Neural progenitor cell (in vitro differentiated cells): ENCODE measurements at regions not wholly inside any gene's neighbourhood (a gene's known extent, or its start where the extent isn't known, plus 50 kb on each side); places are given as distances from the start of the nearest gene placed in this dataset.
A peak's percentile ranks its signal among the peaks of the same experiment; 100 is the strongest.
"Not testable (repeated sequence)": the region's sequence is repeated elsewhere in the genome, so short reads cannot be mapped to it uniquely, and the experiment has no call there.

ENCODE experiments used
- DNase-seq: peaks from one replicate; pipeline ENCODE4 v3.0.0-alpha.2; 2016; ENCODE audit warnings: low spot score
- H2AFZ ChIP-seq: fragments of 200-600 bp; sonication (generic); replicated peaks from 2 replicates; pipeline ENCODE4 v1.6.1; 2016; ENCODE audit warnings: antibody characterized with exemption
- H3F3A ChIP-seq: fragments of 200-600 bp; sonication (generic); 2 replicates; pipeline ENCODE4 v1.6.1; 2016; ENCODE audit warnings: antibody characterized with exemption, low read depth
- H3K27ac ChIP-seq: fragments of 200-600 bp; sonication (generic); 2 replicates; pipeline ENCODE4 v1.5.1; 2016; ENCODE audit warnings: mild to moderate bottlenecking
- H3K27me3 ChIP-seq: fragments of 200-600 bp; sonication (generic); 2 replicates; pipeline ENCODE4 v1.6.1; 2016; ENCODE audit warnings: mild to moderate bottlenecking, moderate library complexity
- H3K36me3 ChIP-seq: fragments of 200-600 bp; sonication (generic); 2 replicates; pipeline ENCODE4 v1.5.1; 2016
- H3K4me1 ChIP-seq: fragments of 200-600 bp; sonication (generic); 2 replicates; pipeline ENCODE4 v1.6.1; 2016; ENCODE audit warnings: mixed run types
- H3K4me2 ChIP-seq: fragments of 200-600 bp; sonication (generic); 2 replicates; pipeline ENCODE4 v1.6.1; 2016
- H3K4me3 ChIP-seq: fragments of 200-600 bp; sonication (generic); 2 replicates; pipeline ENCODE4 v1.5.1; 2016
- H3K79me2 ChIP-seq: fragments of 200-600 bp; sonication (generic); 2 replicates; pipeline ENCODE4 v1.6.1; 2016; ENCODE audit warnings: low read depth
- H3K9ac ChIP-seq: fragments of 200-600 bp; sonication (generic); 2 replicates; pipeline ENCODE4 v1.6.1; 2016
- H3K9me3 ChIP-seq: fragments of 200-600 bp; sonication (generic); 2 replicates; pipeline ENCODE4 v1.5.1; 2016; ENCODE audit warnings: low read depth
- H4K20me1 ChIP-seq: fragments of 200-600 bp; sonication (generic); 2 replicates; pipeline ENCODE4 v1.6.1; 2016; ENCODE audit warnings: low read depth
- H3K27ac Mint-ChIP-seq: 3 replicates; pipeline ENCODE4 v1.8.0; 2021; ENCODE audit warnings: mixed read lengths
- H3K27me3 Mint-ChIP-seq: 2 replicates; pipeline ENCODE4 v1.8.0; 2022; ENCODE audit warnings: low read depth, mild to moderate bottlenecking, inconsistent platforms, moderate library complexity, mixed read lengths; ENCODE audit not compliant: insufficient read depth
- H3K36me3 Mint-ChIP-seq: 3 replicates; pipeline ENCODE4 v1.8.0; 2021; ENCODE audit warnings: mixed read lengths
- H3K4me1 Mint-ChIP-seq: 3 replicates; pipeline ENCODE4 v1.8.0; 2021; ENCODE audit warnings: mixed read lengths
- H3K4me3 Mint-ChIP-seq: 3 replicates; pipeline ENCODE4 v1.8.0; 2021; ENCODE audit warnings: mild to moderate bottlenecking, moderate library complexity, mixed read lengths
- H3K9me3 Mint-ChIP-seq: 3 replicates; pipeline ENCODE4 v1.8.0; 2020; ENCODE audit warnings: mixed read lengths
- CTCF ChIP-seq: fragments of 200-600 bp; sonication (generic); IDR thresholded peaks from 2 replicates; pipeline ENCODE4 v1.5.1; 2017; ENCODE audit warnings: antibody characterized with exemption, mild to moderate bottlenecking
- EZH2 ChIP-seq: fragments of 200-600 bp; sonication (generic); IDR thresholded peaks from 2 replicates; pipeline ENCODE4 v1.6.1; 2017; ENCODE audit warnings: antibody characterized with exemption, mild to moderate bottlenecking, moderate library complexity
- EZH2phosphoT487 ChIP-seq: fragments of 200-600 bp; sonication (generic); IDR thresholded peaks from 2 replicates; pipeline ENCODE4 v1.6.1; 2017; ENCODE audit warnings: antibody characterized with exemption

GRCh38 chr16:58848662-58849002, 114.5 kb upstream of the GOT2 start:
- no peak overlapping the region for H3K27ac ChIP-seq
- no peak overlapping the region for H3K4me3 Mint-ChIP-seq
- no peaks in the 10 kb centered on the region for H3K27me3 ChIP-seq
- H3K4me1 Mint-ChIP-seq: peaks cover 13% of the 10 kb centered on the region
- H3K9me3 Mint-ChIP-seq: peaks cover 3% of the 10 kb centered on the region
- H3K79me2 ChIP-seq: no peaks in the 10 kb centered on the region
- H3K9me3 ChIP-seq: no peaks in the 10 kb centered on the region
- H3K36me3 Mint-ChIP-seq: peaks cover 2% of the 10 kb centered on the region
- DNase-seq: no peak
- H4K20me1 ChIP-seq: no peaks in the 10 kb centered on the region
- H3K4me3 ChIP-seq: no peak overlapping the region
- TF ChIP-seq EZH2: no peak
- H3K9ac ChIP-seq: no peak overlapping the region
- H2AFZ ChIP-seq: no peak overlapping the region
- H3K4me2 ChIP-seq: no peak overlapping the region
- no peaks in the 10 kb centered on the region for H3K36me3 ChIP-seq
- no peak overlapping the region for H3K27ac Mint-ChIP-seq
- peaks cover 3% of the 10 kb centered on the region for H3F3A ChIP-seq
- H3K27me3 Mint-ChIP-seq: peaks cover 6% of the 10 kb centered on the region
- peaks cover 16% of the 10 kb centered on the region for H3K4me1 ChIP-seq

- Histone ChIP-seq H3K9me3 (no peaks in the 10 kb centered on the region), H3K27me3 (no peaks in the 10 kb centered on the region), H4K20me1 (no peaks in the 10 kb centered on the region), H3K4me2 (no peak overlapping the region), H3K36me3 (no peaks in the 10 kb centered on the region), H2AFZ (no peak overlapping the region), H3K4me1 (peaks cover 14% of the 10 kb centered on the region), H3K27ac (no peak overlapping the region), H3K79me2 (no peaks in the 10 kb centered on the region), H3F3A (peaks cover 3% of the 10 kb centered on the region), H3K9ac (no peak overlapping the region), H3K4me3 (no peak overlapping the region)
- Mint-ChIP-seq H3K36me3 (peaks cover 2% of the 10 kb centered on the region), H3K9me3 (peaks cover 3% of the 10 kb centered on the region), H3K27me3 (peaks cover 6% of the 10 kb centered on the region), H3K4me1 (peaks cover 9% of the 10 kb centered on the region), H3K27ac (no peak overlapping the region), H3K4me3 (no peak overlapping the region)
- no peak for TF ChIP-seq EZH2phosphoT487
- no peak for TF ChIP-seq CTCF
- TF ChIP-seq EZH2: no peak
- DNase-seq: no peak
These were observed 114.0 kb upstream of the GOT2 start for GRCh38 chr16:58847902-58848661.

GRCh38 chr16:58846226-58846625, 112.1 kb upstream of the GOT2 start:
- H3K79me2 ChIP-seq, H3K27ac ChIP-seq: not testable (repeated sequence)
- peaks cover 14% of the 10 kb centered on the region for H3K4me1 ChIP-seq

GRCh38 chr16:58843675-58844074, 109.6 kb upstream of the GOT2 start:
- H3K27me3 Mint-ChIP-seq: peaks cover 5% of the 10 kb centered on the region
- peaks cover 3% of the 10 kb centered on the region for H3K9me3 Mint-ChIP-seq
- H3K4me1 Mint-ChIP-seq: peaks cover 9% of the 10 kb centered on the region
- no peaks in the 10 kb centered on the region for H3K36me3 ChIP-seq
- no peak overlapping the region for H3K9ac ChIP-seq
- no peak overlapping the region for H2AFZ ChIP-seq
- peaks cover 2% of the 10 kb centered on the region for H3K36me3 Mint-ChIP-seq
- H3K4me1 ChIP-seq: peaks cover 14% of the 10 kb centered on the region
- TF ChIP-seq CTCF (peak; percentile 61), EZH2phosphoT487 (no peak)
- peaks cover 3% of the 10 kb centered on the region for H3F3A ChIP-seq
- no peaks in the 10 kb centered on the region for H3K27me3 ChIP-seq
- no peak overlapping the region for H3K4me2 ChIP-seq
- peak; percentile 38 for DNase-seq
- H3K9me3 ChIP-seq: no peaks in the 10 kb centered on the region
- no peak overlapping the region for H3K27ac ChIP-seq
- no peak overlapping the region for H3K4me3 ChIP-seq
- H3K4me3 Mint-ChIP-seq: no peak overlapping the region
- no peaks in the 10 kb centered on the region for H3K79me2 ChIP-seq
- H4K20me1 ChIP-seq: no peaks in the 10 kb centered on the region
- no peak overlapping the region for H3K27ac Mint-ChIP-seq

More at GRCh38 chr16:58846226-58846625, 112.1 kb upstream of the GOT2 start:
- not testable (repeated sequence) for H3F3A ChIP-seq, DNase-seq, H3K27me3 ChIP-seq, H3K27me3 Mint-ChIP-seq, H3K9ac ChIP-seq, H3K36me3 Mint-ChIP-seq, H3K4me3 Mint-ChIP-seq, H3K27ac Mint-ChIP-seq, H4K20me1 ChIP-seq, H3K36me3 ChIP-seq, H3K4me2 ChIP-seq, H3K9me3 ChIP-seq, H3K4me1 Mint-ChIP-seq, H3K9me3 Mint-ChIP-seq, H2AFZ ChIP-seq, H3K4me3 ChIP-seq
